Astrocyte (in vitro differentiated cells and primary cell): ENCODE measurements at regions not wholly inside any gene's neighbourhood (a gene's known extent, or its start where the extent isn't known, plus 50 kb on each side); places are given as distances from the start of the nearest gene placed in this dataset.

Experiments used
- EZH2 ChIP-seq: IDR thresholded peaks from 2 replicates; pipeline ENCODE4 v1.6.1; 2012; ENCODE audit warnings: mild to moderate bottlenecking, low read length, inconsistent platforms; ENCODE audit not compliant: insufficient read depth
- TF ChIP-seq, protein P1 (sequence below): IDR thresholded peaks from 2 replicates; pipeline ENCODE4 v1.5.1; 2011; ENCODE audit warnings: low read depth, mild to moderate bottlenecking, inconsistent platforms, low read length, moderate library complexity; ENCODE audit not compliant: insufficient read depth

DNA sequence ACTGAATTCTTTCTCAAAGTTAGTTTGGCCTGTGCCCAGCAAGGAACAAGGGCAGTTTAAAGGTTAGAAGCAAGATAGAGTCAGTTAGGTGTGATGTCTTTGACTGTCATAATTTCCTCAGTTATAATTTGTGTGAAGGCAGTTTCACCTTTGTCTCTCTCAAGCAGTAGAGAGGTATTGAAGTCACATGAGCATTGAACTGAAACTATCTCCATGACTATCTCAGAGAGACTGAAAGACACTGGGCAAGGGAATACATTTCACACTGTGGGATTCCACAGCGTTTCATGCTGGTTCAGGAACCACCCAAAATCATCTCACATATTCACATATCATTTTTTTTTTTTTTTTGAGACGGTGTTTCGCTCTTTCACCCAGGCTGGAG is 366.1 kb downstream of the PREX1 start:
- TF ChIP-seq, protein P1, sequence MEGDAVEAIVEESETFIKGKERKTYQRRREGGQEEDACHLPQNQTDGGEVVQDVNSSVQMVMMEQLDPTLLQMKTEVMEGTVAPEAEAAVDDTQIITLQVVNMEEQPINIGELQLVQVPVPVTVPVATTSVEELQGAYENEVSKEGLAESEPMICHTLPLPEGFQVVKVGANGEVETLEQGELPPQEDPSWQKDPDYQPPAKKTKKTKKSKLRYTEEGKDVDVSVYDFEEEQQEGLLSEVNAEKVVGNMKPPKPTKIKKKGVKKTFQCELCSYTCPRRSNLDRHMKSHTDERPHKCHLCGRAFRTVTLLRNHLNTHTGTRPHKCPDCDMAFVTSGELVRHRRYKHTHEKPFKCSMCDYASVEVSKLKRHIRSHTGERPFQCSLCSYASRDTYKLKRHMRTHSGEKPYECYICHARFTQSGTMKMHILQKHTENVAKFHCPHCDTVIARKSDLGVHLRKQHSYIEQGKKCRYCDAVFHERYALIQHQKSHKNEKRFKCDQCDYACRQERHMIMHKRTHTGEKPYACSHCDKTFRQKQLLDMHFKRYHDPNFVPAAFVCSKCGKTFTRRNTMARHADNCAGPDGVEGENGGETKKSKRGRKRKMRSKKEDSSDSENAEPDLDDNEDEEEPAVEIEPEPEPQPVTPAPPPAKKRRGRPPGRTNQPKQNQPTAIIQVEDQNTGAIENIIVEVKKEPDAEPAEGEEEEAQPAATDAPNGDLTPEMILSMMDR: no peak
- no peak for TF ChIP-seq EZH2
